IMR-90 (cell line): ENCODE measurements at regions not wholly inside any gene's neighbourhood (a gene's known extent, or its start where the extent isn't known, plus 50 kb on each side); places are given as distances from the start of the nearest gene placed in this dataset.

Experiments used
- ATAC-seq: fragments of 200-7000 bp; cut with Tn5 transposase; 2 replicates; pipeline ENCODE4 v1.9.1; 2020; ENCODE audit warnings: low read depth, mild to moderate bottlenecking, moderate library complexity
- BruUV-seq: library from RNA; stranded (reverse); fragments of 400-500 nt; replicated peaks from 2 replicates; lab custom pipeline; 2021; lab: Mats Ljungman, UMichigan
- CTCF ChIA-PET: fragments of 300-600 bp; formaldehyde crosslinking; extraction: SDS; loops from one replicate; lab custom pipeline; 2021; ENCODE audit warnings: antibody characterized with exemption; lab: Yijun Ruan, JAX
- POLR2A ChIA-PET: fragments of 300-600 bp; sonication (Branson Sonifier 250); formaldehyde crosslinking; loops from one replicate; lab custom pipeline; 2022; ENCODE audit warnings: antibody characterized with exemption; ENCODE audit not compliant: unreplicated experiment; lab: Charles Lee
- DNase-seq: peaks from one replicate; pipeline ENCODE4 v3.0.0; 2013
- H2AFZ ChIP-seq: replicated peaks from 2 replicates; pipeline ENCODE3; 2013; ENCODE audit warnings: low read length, mild to moderate bottlenecking; ENCODE audit not compliant: poor library complexity
- H2AK5ac ChIP-seq: 2 replicates; pipeline ENCODE4 v1.6.1; 2013; ENCODE audit warnings: low read depth, low read length, inconsistent platforms
- H2AK9ac ChIP-seq: replicated peaks from 2 replicates; pipeline ENCODE3; 2013; ENCODE audit warnings: mild to moderate bottlenecking, low read depth, low read length, moderate library complexity; ENCODE audit not compliant: poor library complexity
- H2BK120ac ChIP-seq: 2 replicates; pipeline ENCODE4 v1.6.1; 2013; ENCODE audit warnings: low read depth, low read length, inconsistent platforms
- H2BK15ac ChIP-seq: 3 replicates; pipeline ENCODE4 v1.6.1; 2013; ENCODE audit warnings: low read depth, low read length, inconsistent platforms
- H2BK20ac ChIP-seq: 2 replicates; pipeline ENCODE4 v1.6.1; 2013; ENCODE audit warnings: low read depth, mild to moderate bottlenecking, inconsistent platforms, low read length, moderate library complexity
- H2BK5ac ChIP-seq: 2 replicates; pipeline ENCODE4 v1.6.1; 2013; ENCODE audit warnings: mild to moderate bottlenecking, low read depth, low read length, inconsistent platforms; ENCODE audit not compliant: poor library complexity, severe bottlenecking
- H3K14ac ChIP-seq: replicated peaks from 2 replicates; pipeline ENCODE4 v1.6.1; 2013; ENCODE audit warnings: low read depth, low read length, inconsistent platforms
- H3K18ac ChIP-seq: 2 replicates; pipeline ENCODE4 v1.6.1; 2013; ENCODE audit warnings: low read depth, low read length, control low read depth
- H3K23ac ChIP-seq: 2 replicates; pipeline ENCODE4 v1.6.1; 2013; ENCODE audit warnings: low read depth, low read length, inconsistent platforms
- H3K27ac ChIP-seq: 2 replicates; pipeline ENCODE4 v1.5.1; 2013; ENCODE audit warnings: mild to moderate bottlenecking, control low read depth, low read length; ENCODE audit not compliant: insufficient read depth
- H3K27me3 ChIP-seq: 2 replicates; pipeline ENCODE4 v1.6.1; 2013; ENCODE audit warnings: low read length; ENCODE audit not compliant: control insufficient read depth, insufficient read depth
- H3K36me3 ChIP-seq: 2 replicates; pipeline ENCODE4 v1.6.1; 2013; ENCODE audit warnings: low read length, mixed read lengths; ENCODE audit not compliant: control insufficient read depth, insufficient read depth
- H3K4ac ChIP-seq: 2 replicates; pipeline ENCODE4 v1.6.1; 2013; ENCODE audit warnings: low read depth, low read length, inconsistent platforms
- H3K4me1 ChIP-seq: 2 replicates; pipeline ENCODE4 v1.6.1; 2013; ENCODE audit warnings: low read length, mixed read lengths; ENCODE audit not compliant: control insufficient read depth, insufficient read depth
- H3K4me2 ChIP-seq: 2 replicates; pipeline ENCODE4 v1.6.1; 2013; ENCODE audit warnings: low read depth, mild to moderate bottlenecking, control low read depth, low read length, moderate library complexity
- H3K4me3 ChIP-seq: 2 replicates; pipeline ENCODE4 v1.5.1; 2013; ENCODE audit warnings: low read depth, mild to moderate bottlenecking, control low read depth, low read length, moderate library complexity; ENCODE audit not compliant: insufficient read depth
- H3K56ac ChIP-seq: 2 replicates; pipeline ENCODE4 v1.6.1; 2013; ENCODE audit warnings: low read length, inconsistent platforms; ENCODE audit not compliant: insufficient read depth; ENCODE audit errors: extremely low read depth
- H3K79me1 ChIP-seq, 2 experiments: 2 replicates each; pipeline ENCODE4 v1.6.1; 2013; ENCODE audit warnings: low read length in 2 of 2, inconsistent platforms in 1 of 2, low read depth in 1 of 2
- H3K9ac ChIP-seq: 2 replicates; pipeline ENCODE4 v1.6.1; 2013; ENCODE audit warnings: low read depth, low read length, control low read depth
- H3K9me1 ChIP-seq: 2 replicates; pipeline ENCODE4 v1.6.1; 2013; ENCODE audit warnings: low read length, inconsistent platforms; ENCODE audit not compliant: insufficient read depth
- H3K9me3 ChIP-seq: 2 replicates; pipeline ENCODE4 v1.6.1; 2013; ENCODE audit warnings: low read length; ENCODE audit not compliant: control insufficient read depth, insufficient read depth
- H4K20me1 ChIP-seq: 2 replicates; pipeline ENCODE4 v1.6.1; 2013; ENCODE audit warnings: low read length, inconsistent platforms; ENCODE audit not compliant: insufficient read depth
- H4K5ac ChIP-seq: 2 replicates; pipeline ENCODE4 v1.6.1; 2013; ENCODE audit warnings: mild to moderate bottlenecking, low read depth, low read length, control low read depth
- H4K8ac ChIP-seq, 2 experiments: 2 replicates each; pipeline ENCODE4 v1.6.1; 2013; ENCODE audit warnings: low read depth in 2 of 2, low read length in 2 of 2, control low read depth in 1 of 2, inconsistent platforms in 1 of 2
- H4K91ac ChIP-seq: 2 replicates; pipeline ENCODE4 v1.6.1; 2013; ENCODE audit warnings: low read depth, low read length, inconsistent platforms; ENCODE audit not compliant: insufficient read depth
- CEBPB ChIP-seq: IDR thresholded peaks from 2 replicates; pipeline ENCODE4 v1.6.1; 2012; ENCODE audit warnings: low read depth, low read length, improper control_type of control experiment
- CHD1 ChIP-seq: IDR thresholded peaks from 2 replicates; pipeline ENCODE4 v1.6.1; 2012; ENCODE audit warnings: low read depth, low read length, improper control_type of control experiment
- FOS ChIP-seq: fragments of 150-350 bp; IDR thresholded peaks from 2 replicates; pipeline ENCODE4 v1.6.1; 2016; ENCODE audit warnings: low read depth, low read length
- NFE2L2 ChIP-seq: fragments of 150-350 bp; IDR thresholded peaks from 2 replicates; pipeline ENCODE4 v1.6.1; 2016; ENCODE audit warnings: low read depth, mild to moderate bottlenecking, low read length
- POLR2A ChIP-seq: IDR thresholded peaks from 2 replicates; pipeline ENCODE4 v1.6.1; 2012; ENCODE audit warnings: mild to moderate bottlenecking, low read depth, low read length
- RFX5 ChIP-seq: IDR thresholded peaks from 2 replicates; pipeline ENCODE4 v1.8.0; 2012; ENCODE audit warnings: low read depth, mild to moderate bottlenecking, low read length, moderate library complexity
- SMC3 ChIP-seq: fragments of 150-350 bp; IDR thresholded peaks from 2 replicates; pipeline ENCODE4 v1.6.1; 2016; ENCODE audit warnings: low read depth, mild to moderate bottlenecking, antibody characterized with exemption, low read length, moderate library complexity
- WGBS, 2 experiments: methylation state at CpG; one replicate each; pipeline versions ENCODE4 v1.1.5 to v1.1.7; 2013; ENCODE audit warnings: missing lambda C conversion rate in 2 of 2; ENCODE audit not compliant: insufficient read length in 1 of 2; ENCODE audit errors: extremely low coverage in 2 of 2; 5-methylcytosine and 5-hydroxymethylcytosine counted together
- dilution Hi-C: fragments of 300-500 bp; cut with HindIII; formaldehyde crosslinking; loops from one replicate; pipeline ENCODE4 v1.14.3; 2018; ENCODE audit warnings: low sequenced_read_pairs; ENCODE audit not compliant: unreplicated experiment
- in situ Hi-C: fragments of 300-500 bp; cut with MboI; formaldehyde crosslinking; loops from 3 replicates; pipeline ENCODE4 v1.14.3; 2019; ENCODE audit warnings: low sequenced_read_pairs, inconsistent platforms, mixed read lengths
- intact Hi-C: fragments of 100-400 bp; cut with micrococcal nuclease; formaldehyde crosslinking; loops from 2 replicates; pipeline ENCODE4 v1.10.0; 2022
- TF ChIP-seq, protein P1 (sequence below): fragments of 150-350 bp; IDR thresholded peaks from 2 replicates; pipeline ENCODE4 v1.6.1; 2016; ENCODE audit warnings: low read depth, mild to moderate bottlenecking, low read length, moderate library complexity, borderline replicate concordance

DNA sequence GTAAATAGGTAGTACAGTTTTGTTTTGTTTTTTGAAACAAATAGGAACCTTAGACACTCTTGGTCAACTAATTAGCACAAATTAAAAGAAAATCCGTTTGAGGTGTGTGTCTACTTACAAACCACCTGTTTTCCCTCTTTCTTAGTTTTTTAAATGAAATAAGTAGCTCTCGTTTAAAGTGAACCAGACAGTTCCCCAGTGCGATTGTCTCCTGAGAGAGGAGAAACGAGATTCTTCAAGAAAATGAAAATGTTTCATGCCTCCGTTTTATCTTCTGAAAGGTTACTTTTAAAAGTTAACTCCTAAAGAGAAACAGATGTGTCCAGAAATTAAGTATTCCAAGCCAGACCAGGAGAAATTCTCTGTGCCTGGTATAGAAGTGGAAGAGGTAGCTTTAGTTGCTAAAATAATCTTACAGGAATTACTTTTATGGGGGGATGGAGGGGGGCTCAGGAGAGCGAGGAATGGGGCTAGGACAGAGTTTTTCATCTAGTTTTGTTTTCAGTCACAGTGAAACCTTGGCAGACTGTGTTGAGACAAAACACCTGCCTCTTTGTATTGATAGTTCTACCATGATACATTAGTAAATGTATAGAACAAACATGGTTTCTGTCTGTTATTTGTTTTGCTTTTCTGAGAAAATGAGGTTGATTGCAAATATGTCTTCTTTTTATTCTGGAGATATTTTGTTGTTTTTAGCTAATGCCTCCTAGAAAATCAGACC is 155.1 kb upstream of the CNTN4 start:
- Histone ChIP-seq H2BK120ac (no peak overlapping the region), H2AFZ (no peak overlapping the region), H2AK5ac (no peak overlapping the region), H3K4me2 (no peak overlapping the region), H4K8ac (no peak overlapping the region), H3K23ac (no peak overlapping the region), H3K36me3 (no peaks in the 10 kb centered on the region), H2BK20ac (no peak overlapping the region), H3K18ac (no peak overlapping the region), H4K5ac (no peak overlapping the region), H4K20me1 (no peaks in the 10 kb centered on the region), H3K9me3 (peaks cover 12% of the 10 kb centered on the region; the same call in 1 of the 2 replicates), H3K4me1 (no peaks in the 10 kb centered on the region), H3K9ac (no peak overlapping the region), H3K27me3 (no peaks in the 10 kb centered on the region), H3K56ac (no peak overlapping the region), H3K14ac (no peak overlapping the region), H4K91ac (no peak overlapping the region), H2AK9ac (no peak overlapping the region), H2BK15ac (no peak overlapping the region), H3K4ac (no peak overlapping the region), H3K79me1 (no peaks in the 10 kb centered on the region), H3K4me3 (no peak overlapping the region), H3K27ac (no peak overlapping the region), H2BK5ac (no peak overlapping the region), H3K9me1 (no peaks in the 10 kb centered on the region)
- DNase-seq, result no peak
- TF ChIP-seq RFX5, result no peak
- no peak for TF ChIP-seq SMC3
- TF ChIP-seq FOS, result no peak
- TF ChIP-seq POLR2A, result no peak
- no peak for TF ChIP-seq NFE2L2
- TF ChIP-seq CEBPB, result no peak
- TF ChIP-seq CHD1, result no peak
- TF ChIP-seq, protein P1, sequence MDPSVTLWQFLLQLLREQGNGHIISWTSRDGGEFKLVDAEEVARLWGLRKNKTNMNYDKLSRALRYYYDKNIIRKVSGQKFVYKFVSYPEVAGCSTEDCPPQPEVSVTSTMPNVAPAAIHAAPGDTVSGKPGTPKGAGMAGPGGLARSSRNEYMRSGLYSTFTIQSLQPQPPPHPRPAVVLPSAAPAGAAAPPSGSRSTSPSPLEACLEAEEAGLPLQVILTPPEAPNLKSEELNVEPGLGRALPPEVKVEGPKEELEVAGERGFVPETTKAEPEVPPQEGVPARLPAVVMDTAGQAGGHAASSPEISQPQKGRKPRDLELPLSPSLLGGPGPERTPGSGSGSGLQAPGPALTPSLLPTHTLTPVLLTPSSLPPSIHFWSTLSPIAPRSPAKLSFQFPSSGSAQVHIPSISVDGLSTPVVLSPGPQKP, result no peak
- POLR2A ChIA-PET, result no interaction called here
- no TSS peak for BruUV-seq
- intact Hi-C loops, result no loop called here
- in situ Hi-C loops, result no loop called here
- dilution Hi-C loops, result no loop called here
- ATAC-seq, result no peak
- no CpG with 5 or more reads among the region's 6 CpGs for WGBS, 2 experiments
- CTCF ChIA-PET, result no interaction called here
